ENCODE measurements at regions not wholly inside any gene's neighbourhood (a gene's known extent, or its start where the extent isn't known, plus 50 kb on each side); places are given as distances from the start of the nearest gene placed in this dataset.
"Not testable (repeated sequence)": the region's sequence is repeated elsewhere in the genome, so short reads cannot be mapped to it uniquely, and the experiment has no call there.

DNA sequence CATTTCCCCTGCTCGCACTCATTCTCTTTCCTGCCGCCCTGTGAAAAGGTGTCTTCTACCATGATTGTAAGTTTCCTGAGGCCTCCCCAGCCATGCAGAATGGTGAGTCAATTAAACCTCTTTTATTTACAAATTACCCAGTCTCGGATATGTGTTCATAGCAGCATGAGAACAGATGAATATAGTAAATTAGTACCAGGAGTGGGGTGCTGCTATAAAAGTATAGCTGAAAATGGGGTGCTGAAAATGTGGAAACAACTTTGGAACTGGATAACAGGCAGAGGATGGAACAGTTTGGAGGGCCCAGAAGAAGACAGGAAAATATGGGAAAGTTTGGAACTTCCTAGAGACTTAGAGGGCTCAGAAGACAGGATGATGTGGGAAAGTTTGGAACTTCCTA, 204.2 kb downstream of the CPEB2 start:
- H3K4me3 ChIP-seq (ENCODE audit: low read length); DNase-seq (ENCODE audit: low read depth, low spot score): not testable (repeated sequence)

- H3K4me3 ChIP-seq (ENCODE audit: low read length): no peak overlapping the region
- DNase-seq (ENCODE audit: low read depth, low spot score): no peak
These were observed 211.2 kb downstream of the CPEB2 start for GRCh38 chr4:15213302-15213970.

DNA sequence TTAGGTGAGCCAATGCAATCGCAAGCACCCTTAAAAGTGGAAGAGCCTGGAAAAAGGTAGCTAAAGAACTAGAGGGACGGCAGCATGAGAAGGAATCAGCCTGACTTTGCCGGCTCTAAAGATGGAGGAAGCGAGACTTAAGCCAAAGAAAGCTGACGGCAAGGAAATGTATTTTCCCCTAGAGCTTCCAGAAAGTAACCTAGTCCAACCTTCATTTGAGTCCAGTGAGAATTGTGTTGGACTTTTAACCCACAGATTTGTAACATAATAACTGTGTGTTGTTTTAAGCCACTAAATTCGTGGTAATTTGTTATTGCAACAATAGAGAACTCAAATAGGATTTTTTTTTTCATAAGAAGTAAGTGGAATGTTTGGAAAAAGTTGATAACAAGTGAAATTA, 212.7 kb upstream of the C1QTNF7 start:
- no peak overlapping the region for H3K4me3 ChIP-seq (ENCODE audit: low read length)
- no peak for DNase-seq (ENCODE audit: low read depth, low spot score)

GRCh38 chr4:15226203-15226602, 201.6 kb upstream of the C1QTNF7 start:
- DNase-seq (ENCODE audit: low read depth, low spot score): no peak

DNA sequence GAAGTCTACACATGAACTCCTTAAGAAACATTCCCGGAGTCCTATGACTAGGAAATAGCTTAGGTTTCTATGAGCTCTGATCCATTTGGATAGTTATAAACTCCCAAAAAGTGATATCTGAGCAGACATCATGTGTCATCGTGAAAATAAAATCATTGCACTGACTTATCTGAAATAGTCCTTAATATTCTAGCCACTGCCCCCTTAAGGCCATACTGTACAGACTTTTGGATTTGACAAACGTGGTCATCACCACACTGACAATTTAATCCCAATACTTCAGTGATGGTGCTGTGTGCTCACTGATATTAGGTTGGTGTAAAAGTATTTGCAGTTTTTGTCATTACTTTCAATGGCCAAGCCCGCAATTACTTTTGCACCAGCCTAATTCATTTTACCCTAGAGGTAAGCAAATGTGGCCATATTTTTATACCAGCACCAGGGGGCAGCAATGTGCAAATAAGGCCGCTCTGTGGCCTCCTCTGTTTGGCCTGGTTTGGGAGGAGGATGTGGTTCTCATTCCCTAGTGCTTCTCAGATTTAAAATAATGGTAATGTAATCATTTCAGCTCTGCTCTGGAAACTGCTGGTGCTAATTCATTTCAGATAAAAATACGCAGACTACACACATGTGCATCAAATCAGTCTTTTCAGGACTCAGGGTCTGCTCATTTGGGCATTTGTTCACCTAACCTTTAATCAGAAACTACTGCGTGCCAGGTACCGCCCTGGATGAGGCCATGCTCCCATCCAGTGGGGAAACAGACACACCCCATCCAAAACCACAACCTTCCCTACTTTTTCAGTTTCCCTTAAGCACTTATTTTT, 196.4 kb upstream of the C1QTNF7 start:
- H3K4me3 ChIP-seq (ENCODE audit: low read length): no peak overlapping the region
- DNase-seq (ENCODE audit: low read depth, low spot score): peak; percentile 83

More at GRCh38 chr4:15226203-15226602, 201.6 kb upstream of the C1QTNF7 start:
- no peak overlapping the region for H3K4me3 ChIP-seq (ENCODE audit: low read length)

DNA sequence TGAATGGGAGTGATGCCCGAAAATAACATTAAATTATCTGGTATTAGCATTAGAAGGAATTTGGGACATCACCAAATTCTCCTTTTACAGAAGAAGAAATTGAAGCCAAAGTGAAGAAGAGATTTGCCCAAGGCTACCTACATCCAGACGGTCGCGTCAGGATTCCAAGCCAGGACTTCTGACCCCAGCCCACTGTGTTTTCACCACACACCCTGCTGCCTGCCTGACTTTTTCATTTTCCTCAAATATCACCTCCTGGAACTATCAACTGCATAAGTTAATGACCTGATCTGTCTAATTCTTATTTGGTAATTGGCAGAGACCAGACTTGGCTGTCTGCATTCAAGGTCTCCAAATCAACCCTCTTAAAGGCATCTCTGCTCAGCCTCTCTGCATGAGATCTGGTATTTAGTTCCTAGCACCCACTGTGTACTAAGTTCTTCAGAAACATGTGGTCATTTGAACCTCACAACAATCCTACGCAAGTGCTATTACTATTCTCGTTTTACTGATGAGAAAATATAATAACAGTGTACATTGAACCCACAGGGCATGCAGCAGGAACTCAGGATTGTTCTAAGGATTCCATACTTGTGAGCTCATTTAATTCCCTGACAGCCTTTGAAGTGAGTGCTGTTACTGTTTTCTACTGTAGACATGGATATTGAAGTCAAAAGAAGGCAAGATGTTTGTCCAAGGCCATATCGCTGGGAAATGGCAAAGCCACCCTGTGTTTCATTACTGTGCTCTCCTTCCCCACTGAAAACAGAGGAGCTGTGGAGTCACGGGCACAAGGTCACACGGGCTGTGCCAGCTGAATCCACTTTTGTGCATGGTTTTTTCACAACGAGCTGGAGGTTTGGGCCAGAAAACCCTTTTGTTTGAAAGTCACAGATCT, 195.2 kb upstream of the C1QTNF7 start:
- no peak overlapping the region for H3K4me3 ChIP-seq (ENCODE audit: low read length)
- DNase-seq (ENCODE audit: low read depth, low spot score): no peak

GRCh38 chr4:15233264-15233597, 194.6 kb upstream of the C1QTNF7 start:
- 0 out of 2 replicates have a peak overlapping the region, but pooled peaks have one; percentile 9 for H3K4me3 ChIP-seq (ENCODE audit: low read length)
- DNase-seq (ENCODE audit: low read depth, low spot score): no peak

- peak; percentile 62 for DNase-seq (ENCODE audit: low read depth, low spot score)
- H3K4me3 ChIP-seq (ENCODE audit: low read length): 0 out of 2 replicates have a peak overlapping the region, but pooled peaks have one; percentile 9
These were observed 194.2 kb upstream of the C1QTNF7 start for GRCh38 chr4:15233626-15234025.

GRCh38 chr4:15234116-15234855, 193.5 kb upstream of the C1QTNF7 start:
- no peak overlapping the region for H3K4me3 ChIP-seq (ENCODE audit: low read length)
- no peak for DNase-seq (ENCODE audit: low read depth, low spot score)

GRCh38 chr4:15234856-15235126, 193.0 kb upstream of the C1QTNF7 start:
- no peak overlapping the region for H3K4me3 ChIP-seq (ENCODE audit: low read length)
- DNase-seq (ENCODE audit: low read depth, low spot score): no peak

- DNase-seq (ENCODE audit: low read depth, low spot score): no peak
- H3K4me3 ChIP-seq (ENCODE audit: low read length): no peak overlapping the region
These were observed 192.7 kb upstream of the C1QTNF7 start for GRCh38 chr4:15235135-15235534.

- no peak overlapping the region for H3K4me3 ChIP-seq (ENCODE audit: low read length)
- no peak for DNase-seq (ENCODE audit: low read depth, low spot score)
These were observed 190.1 kb upstream of the C1QTNF7 start for GRCh38 chr4:15237648-15238230.

GRCh38 chr4:15238720-15239119, 189.1 kb upstream of the C1QTNF7 start:
- no peak overlapping the region for H3K4me3 ChIP-seq (ENCODE audit: low read length)
- DNase-seq (ENCODE audit: low read depth, low spot score): no peak

- no peak overlapping the region for H3K4me3 ChIP-seq (ENCODE audit: low read length)
- no peak for DNase-seq (ENCODE audit: low read depth, low spot score)
These were observed 188.0 kb upstream of the C1QTNF7 start for GRCh38 chr4:15239866-15240265.

GRCh38 chr4:15240764-15241163, 187.1 kb upstream of the C1QTNF7 start:
- no peak overlapping the region for H3K4me3 ChIP-seq (ENCODE audit: low read length)
- DNase-seq (ENCODE audit: low read depth, low spot score): no peak

DNA sequence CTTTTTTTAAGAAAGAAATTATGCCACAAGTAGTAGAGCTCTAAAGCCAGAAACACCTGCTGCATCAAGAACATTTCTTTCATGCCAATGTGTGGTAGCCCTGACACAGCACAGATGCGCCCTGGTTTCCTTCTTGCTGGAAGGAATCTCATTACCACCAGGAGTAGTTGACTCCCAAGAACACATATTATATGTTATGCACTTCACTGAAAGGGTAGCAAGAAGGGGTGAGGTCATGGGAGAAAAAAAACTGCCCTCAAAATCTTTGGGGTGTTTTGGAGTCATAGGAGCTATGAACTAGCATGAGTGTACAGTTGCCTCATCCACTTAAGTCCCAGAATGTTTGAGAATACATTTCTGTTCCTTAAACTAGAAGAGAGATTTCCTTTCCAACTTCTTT, 185.8 kb upstream of the C1QTNF7 start:
- no peak overlapping the region for H3K4me3 ChIP-seq (ENCODE audit: low read length)
- DNase-seq (ENCODE audit: low read depth, low spot score): no peak

- no peak for DNase-seq (ENCODE audit: low read depth, low spot score)
- no peak overlapping the region for H3K4me3 ChIP-seq (ENCODE audit: low read length)
These were observed 183.5 kb upstream of the C1QTNF7 start for GRCh38 chr4:15244354-15244753.

DNA sequence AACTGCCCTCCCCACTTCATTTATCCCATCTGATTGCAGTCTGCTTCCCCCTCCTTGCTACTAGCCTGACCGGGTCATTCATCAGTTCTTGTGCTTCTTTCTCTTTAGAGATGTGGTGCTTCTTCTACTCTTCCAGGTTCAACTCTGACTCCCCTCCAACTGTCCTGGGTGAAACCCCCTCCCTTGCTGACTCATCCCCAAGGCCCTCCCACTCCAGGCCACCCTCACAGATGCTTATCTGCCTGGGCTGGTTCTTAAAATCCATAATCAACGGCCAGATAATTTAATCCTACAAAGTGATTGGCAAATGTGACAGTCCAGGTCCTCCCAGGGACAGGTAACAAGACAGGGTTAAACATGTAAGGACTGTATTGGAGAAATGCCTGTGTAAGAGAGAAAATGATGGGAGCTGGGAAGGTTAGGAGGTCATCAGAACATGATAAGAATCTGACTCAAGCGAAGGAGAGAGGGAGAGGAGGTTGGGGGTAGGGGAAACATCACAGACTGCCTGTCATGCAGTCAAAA, 182.8 kb upstream of the C1QTNF7 start:
- no peak for DNase-seq (ENCODE audit: low read depth, low spot score)
- H3K4me3 ChIP-seq (ENCODE audit: low read length): no peak overlapping the region

- H3K4me3 ChIP-seq (ENCODE audit: low read length): no peak overlapping the region
- no peak for DNase-seq (ENCODE audit: low read depth, low spot score)
These were observed 177.8 kb upstream of the C1QTNF7 start for GRCh38 chr4:15250021-15250441.

Measured in Jurkat, Clone E6-1 (cell line).